ENCODE measurements at regions not wholly inside any gene's neighbourhood (a gene's known extent, or its start where the extent isn't known, plus 50 kb on each side); places are given as distances from the start of the nearest gene placed in this dataset.

- no peak for DNase-seq (ENCODE audit: low spot score)
- no peak for TF ChIP-seq POLR2AphosphoS5 (IDR thresholded peaks at IDR 0.05)
- TF ChIP-seq, protein P1, sequence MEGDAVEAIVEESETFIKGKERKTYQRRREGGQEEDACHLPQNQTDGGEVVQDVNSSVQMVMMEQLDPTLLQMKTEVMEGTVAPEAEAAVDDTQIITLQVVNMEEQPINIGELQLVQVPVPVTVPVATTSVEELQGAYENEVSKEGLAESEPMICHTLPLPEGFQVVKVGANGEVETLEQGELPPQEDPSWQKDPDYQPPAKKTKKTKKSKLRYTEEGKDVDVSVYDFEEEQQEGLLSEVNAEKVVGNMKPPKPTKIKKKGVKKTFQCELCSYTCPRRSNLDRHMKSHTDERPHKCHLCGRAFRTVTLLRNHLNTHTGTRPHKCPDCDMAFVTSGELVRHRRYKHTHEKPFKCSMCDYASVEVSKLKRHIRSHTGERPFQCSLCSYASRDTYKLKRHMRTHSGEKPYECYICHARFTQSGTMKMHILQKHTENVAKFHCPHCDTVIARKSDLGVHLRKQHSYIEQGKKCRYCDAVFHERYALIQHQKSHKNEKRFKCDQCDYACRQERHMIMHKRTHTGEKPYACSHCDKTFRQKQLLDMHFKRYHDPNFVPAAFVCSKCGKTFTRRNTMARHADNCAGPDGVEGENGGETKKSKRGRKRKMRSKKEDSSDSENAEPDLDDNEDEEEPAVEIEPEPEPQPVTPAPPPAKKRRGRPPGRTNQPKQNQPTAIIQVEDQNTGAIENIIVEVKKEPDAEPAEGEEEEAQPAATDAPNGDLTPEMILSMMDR (IDR thresholded peaks at IDR 0.05): no peak
- TF ChIP-seq POLR2A (IDR thresholded peaks at IDR 0.05): no peak
- Histone ChIP-seq H3K9me3 (no peaks in the 10 kb centered on the region), H3K36me3 (no peaks in the 10 kb centered on the region), H3K4me1 (replicated peaks) (no peaks in the 10 kb centered on the region), H3K4me3 (no peak overlapping the region), H3K27me3 (replicated peaks; ENCODE audit: insufficient read depth) (no peaks in the 10 kb centered on the region), H3K27ac (no peak overlapping the region)
- 87% methylated on average over 3 of the region's 3 CpGs for whole genome bisulfite sequencing
- intact Hi-C loops (cut with DNase I): no loop called here
These were observed 281.5 kb upstream of the GRIA1 start for GRCh38 chr5:153209016-153209415.

- no peaks in the 10 kb centered on the region for H3K9me3 ChIP-seq
These were observed 280.8 kb upstream of the GRIA1 start for GRCh38 chr5:153209687-153210086.

GRCh38 chr5:153211076-153211475, 279.4 kb upstream of the GRIA1 start:
- Histone ChIP-seq H3K4me1 (replicated peaks) (no peaks in the 10 kb centered on the region), H3K4me3 (no peak overlapping the region), H3K36me3 (no peaks in the 10 kb centered on the region), H3K27me3 (replicated peaks; ENCODE audit: insufficient read depth) (no peaks in the 10 kb centered on the region), H3K9me3 (no peaks in the 10 kb centered on the region), H3K27ac (no peak overlapping the region)
- DNase-seq (ENCODE audit: low spot score): no peak
- intact Hi-C loops (cut with DNase I): no loop called here
- 37% methylated on average over 4 of the region's 4 CpGs for WGBS
- TF ChIP-seq POLR2A (IDR thresholded peaks at IDR 0.05): no peak
- TF ChIP-seq, protein P1 (IDR thresholded peaks at IDR 0.05): no peak
- TF ChIP-seq POLR2AphosphoS5 (IDR thresholded peaks at IDR 0.05): no peak

More at GRCh38 chr5:153209687-153210086, 280.8 kb upstream of the GRIA1 start:
- intact Hi-C loops (cut with DNase I): no loop called here
- TF ChIP-seq POLR2A (IDR thresholded peaks at IDR 0.05) (no peak), POLR2AphosphoS5 (IDR thresholded peaks at IDR 0.05) (no peak)
- TF ChIP-seq, protein P1 (IDR thresholded peaks at IDR 0.05): no peak
- Histone ChIP-seq H3K27me3 (replicated peaks; ENCODE audit: insufficient read depth) (no peaks in the 10 kb centered on the region), H3K4me3 (no peak overlapping the region), H3K27ac (no peak overlapping the region), H3K4me1 (replicated peaks) (no peaks in the 10 kb centered on the region), H3K36me3 (no peaks in the 10 kb centered on the region)
- DNase-seq (ENCODE audit: low spot score): no peak
- 75% methylated on average over 2 of the region's 2 CpGs for WGBS

DNA sequence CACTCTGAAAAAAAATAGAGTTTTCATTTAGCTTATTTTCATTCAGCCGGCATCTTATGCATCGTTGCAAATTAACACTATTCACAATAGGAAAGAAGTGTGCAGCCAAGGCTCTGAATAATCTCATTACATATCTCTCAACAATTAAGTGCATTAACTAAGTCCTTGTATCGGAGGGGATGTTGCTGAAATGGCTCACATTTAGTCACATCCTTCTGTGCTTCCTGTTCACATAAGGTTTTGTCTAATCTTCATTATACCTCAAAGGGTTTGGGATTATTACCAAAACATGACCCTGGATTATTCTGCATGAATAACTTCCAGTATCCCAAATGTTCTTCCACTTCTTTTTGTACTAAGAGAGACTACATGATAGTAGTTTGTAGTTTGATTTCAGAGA, 278.0 kb upstream of the GRIA1 start:
- intact Hi-C loops (cut with DNase I): no loop called here
- Histone ChIP-seq H3K27ac (no peak overlapping the region), H3K36me3 (no peaks in the 10 kb centered on the region), H3K4me1 (replicated peaks) (no peaks in the 10 kb centered on the region), H3K4me3 (no peak overlapping the region), H3K27me3 (replicated peaks; ENCODE audit: insufficient read depth) (no peaks in the 10 kb centered on the region), H3K9me3 (no peaks in the 10 kb centered on the region)
- TF ChIP-seq POLR2AphosphoS5 (IDR thresholded peaks at IDR 0.05) (no peak), POLR2A (IDR thresholded peaks at IDR 0.05) (no peak)
- TF ChIP-seq, protein P1 (IDR thresholded peaks at IDR 0.05): no peak
- WGBS: 66% methylated on average over 3 of the region's 3 CpGs
- DNase-seq (ENCODE audit: low spot score): no peak

- no peak overlapping the region for H3K27ac ChIP-seq
- no peaks in the 10 kb centered on the region for H3K36me3 ChIP-seq
- DNase-seq (ENCODE audit: low spot score): no peak
- intact Hi-C loops (cut with DNase I): no loop called here
- no peak overlapping the region for H3K4me3 ChIP-seq
- no peaks in the 10 kb centered on the region for H3K9me3 ChIP-seq
- no peaks in the 10 kb centered on the region for H3K27me3 ChIP-seq (replicated peaks; ENCODE audit: insufficient read depth)
- TF ChIP-seq POLR2A (IDR thresholded peaks at IDR 0.05) (no peak), POLR2AphosphoS5 (IDR thresholded peaks at IDR 0.05) (no peak)
- TF ChIP-seq, protein P1 (IDR thresholded peaks at IDR 0.05): no peak
- no peaks in the 10 kb centered on the region for H3K4me1 ChIP-seq (replicated peaks)
These were observed 267.5 kb upstream of the GRIA1 start for GRCh38 chr5:153222936-153223335.
